Activated CD4-positive, alpha-beta T cell treated with anti-CD3 and anti-CD28 coated beads, Interleukin-2, amount 10 ng/mL, durations not matched to agents 7 days and 5 days (primary cell): ENCODE measurements at regions not wholly inside any gene's neighbourhood (a gene's known extent, or its start where the extent isn't known, plus 50 kb on each side); places are given as distances from the start of the nearest gene placed in this dataset.

Experiments used
- CTCF ChIA-PET: fragments of 350-600 bp; sonication (Branson Sonifier 250); formaldehyde crosslinking; loops from one replicate; lab custom pipeline; 2021; ENCODE audit warnings: antibody characterized with exemption; lab: Charles Lee
- POLR2A ChIA-PET: fragments of 350-600 bp; sonication (Branson Sonifier 250); formaldehyde crosslinking; loops from one replicate; lab custom pipeline; 2021; ENCODE audit warnings: antibody characterized with exemption; lab: Charles Lee
- DNase-seq: peaks from one replicate; pipeline ENCODE4 v3.0.0-alpha.2; 2020
- H3K27ac Mint-ChIP-seq: one replicate; pipeline ENCODE4 v1.8.0; 2021; ENCODE audit warnings: mild to moderate bottlenecking, moderate library complexity, mixed read lengths
- H3K27me3 Mint-ChIP-seq: one replicate; pipeline ENCODE4 v1.8.0; 2021; ENCODE audit warnings: mixed read lengths
- H3K36me3 Mint-ChIP-seq: one replicate; pipeline ENCODE4 v1.8.0; 2021; ENCODE audit warnings: low read depth, mixed read lengths
- H3K4me1 Mint-ChIP-seq: one replicate; pipeline ENCODE4 v1.8.0; 2021; ENCODE audit warnings: mixed read lengths
- H3K4me3 Mint-ChIP-seq: one replicate; pipeline ENCODE4 v1.8.0; 2021; ENCODE audit warnings: mild to moderate bottlenecking, moderate library complexity, mixed read lengths
- H3K9me3 Mint-ChIP-seq: one replicate; pipeline ENCODE4 v1.8.0; 2021; ENCODE audit warnings: mixed read lengths

DNA sequence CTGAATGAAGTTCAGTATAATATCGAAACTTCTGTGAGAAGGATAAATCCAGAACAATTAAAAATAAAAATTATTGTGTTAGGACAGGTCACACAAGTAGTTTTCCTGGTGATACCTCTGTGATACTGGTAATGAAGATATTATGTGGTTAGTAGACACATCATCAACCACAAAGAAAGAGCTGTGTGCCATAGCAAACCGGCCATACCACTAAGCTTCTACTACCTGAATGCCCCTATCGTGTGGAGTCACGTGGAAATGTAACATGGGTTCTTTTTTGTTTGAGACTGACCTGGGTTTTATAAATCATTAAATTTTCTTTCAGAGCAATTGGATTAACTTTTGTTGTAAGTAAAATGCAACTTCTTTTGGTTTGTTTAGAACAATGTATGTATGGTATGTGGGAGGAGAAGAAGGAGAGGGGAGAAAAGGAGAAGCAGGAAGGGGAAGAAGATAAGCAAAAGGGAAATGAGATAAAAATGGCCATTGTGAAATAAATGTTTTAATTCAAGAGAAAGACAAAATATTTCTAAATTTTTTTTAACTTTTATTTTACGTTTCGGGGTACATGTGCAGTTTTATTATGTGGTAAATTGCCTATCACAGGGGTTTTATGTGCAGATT lies 58.2 kb upstream of the LRRC8B start:
- DNase-seq: no peak
- Mint-ChIP-seq H3K27ac (no peak overlapping the region), H3K36me3 (no peaks in the 10 kb centered on the region), H3K4me1 (peaks cover 31% of the 10 kb centered on the region), H3K27me3 (peaks cover 71% of the 10 kb centered on the region), H3K9me3 (no peaks in the 10 kb centered on the region), H3K4me3 (no peak overlapping the region)
- CTCF ChIA-PET: interaction anchor here (0.9 to 3.1 kb wide), 5 partner anchors 10 to 297 kb away, joined by 3 to 11 read pairs (median 4); no protein-coding TSS in a partner anchor
- POLR2A ChIA-PET: no interaction called here

DNA sequence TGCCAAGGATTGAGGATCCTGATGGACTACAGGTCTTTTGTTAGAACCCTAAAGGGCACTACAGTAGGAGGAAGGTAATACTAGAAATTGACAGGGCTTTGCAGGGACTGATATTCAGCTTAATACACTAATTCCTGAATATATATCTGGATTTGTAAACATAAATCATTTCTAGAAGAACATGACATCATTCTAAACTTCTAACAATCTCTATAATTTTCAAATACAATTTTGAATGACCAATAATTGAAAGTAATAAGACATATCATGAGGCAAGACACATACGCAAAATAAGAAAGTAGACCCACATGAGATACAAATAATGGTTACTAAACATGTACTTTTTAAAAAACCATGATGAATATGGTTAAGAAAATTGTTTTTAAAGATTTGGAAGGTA lies 52.4 kb upstream of the LRRC8B start:
- CTCF ChIA-PET: interaction anchor here (0.7 to 2.2 kb wide), 3 partner anchors 16 to 291 kb away, joined by 3 to 6 read pairs (median 3); no protein-coding TSS in a partner anchor
- peaks cover 21% of the 10 kb centered on the region for H3K9me3 Mint-ChIP-seq

DNA sequence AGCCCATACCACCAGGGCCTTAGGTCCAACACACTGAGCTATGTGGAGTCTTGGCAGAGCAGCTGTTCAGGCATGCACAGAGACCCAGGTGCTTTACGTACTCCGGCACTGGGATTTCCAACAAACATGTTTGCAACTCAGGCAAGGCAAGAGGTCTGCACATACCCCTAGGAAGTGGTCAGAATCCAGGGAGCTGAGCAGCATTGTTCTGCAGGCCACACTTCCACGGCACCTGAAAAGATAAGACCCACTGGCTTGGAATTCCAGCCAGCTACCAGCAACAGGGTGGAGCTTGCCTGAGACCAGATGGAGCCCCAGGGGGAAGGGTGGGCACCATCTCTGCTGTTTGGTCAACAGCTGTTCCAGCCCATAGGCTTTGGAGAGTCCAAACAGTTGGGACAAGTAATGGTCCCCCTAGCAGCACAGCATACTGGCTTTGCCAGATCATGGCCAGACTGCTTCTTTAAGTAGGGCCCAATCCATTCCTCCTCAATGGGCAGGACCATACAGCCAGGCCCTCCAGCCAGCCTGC lies 51.7 kb upstream of the LRRC8B start:
- CTCF ChIA-PET: interaction anchor here (0.7 to 2.2 kb wide), 3 partner anchors 11 to 290 kb away, joined by 3 to 6 read pairs (median 4); no protein-coding TSS in a partner anchor
- peaks cover 21% of the 10 kb centered on the region for H3K9me3 Mint-ChIP-seq
- no peak for DNase-seq
- POLR2A ChIA-PET: no interaction called here
- H3K27ac Mint-ChIP-seq: no peak overlapping the region
- peaks cover 15% of the 10 kb centered on the region for H3K36me3 Mint-ChIP-seq
- H3K4me3 Mint-ChIP-seq: no peak overlapping the region
- H3K4me1 Mint-ChIP-seq: peaks cover 7% of the 10 kb centered on the region
- H3K27me3 Mint-ChIP-seq: peaks cover 57% of the 10 kb centered on the region

More for the DNA sequence above, 52.4 kb upstream of the LRRC8B start:
- H3K4me3 Mint-ChIP-seq: no peak overlapping the region
- no peak for DNase-seq
- H3K4me1 Mint-ChIP-seq: peaks cover 7% of the 10 kb centered on the region
- H3K27ac Mint-ChIP-seq: no peak overlapping the region
- peaks cover 56% of the 10 kb centered on the region for H3K27me3 Mint-ChIP-seq
- POLR2A ChIA-PET: no interaction called here
- peaks cover 15% of the 10 kb centered on the region for H3K36me3 Mint-ChIP-seq
